Activated B cell treated with CpG ODN at 0.5 μM for 24 hours (primary cell): ENCODE measurements at regions not wholly inside any gene's neighbourhood (a gene's known extent, or its start where the extent isn't known, plus 50 kb on each side); places are given as distances from the start of the nearest gene placed in this dataset.

Experiments
- ATAC-seq: fragments of 200-7000 bp; cut with Tn5 transposase; one replicate; pipeline ENCODE4 v1.10.0; 2021; ENCODE audit warnings: low read depth, mild to moderate bottlenecking, moderate library complexity
- CTCF ChIA-PET: fragments of 350-600 bp; sonication (Branson Sonifier 250); formaldehyde crosslinking; loops from one replicate; lab custom pipeline; 2021; ENCODE audit warnings: antibody characterized with exemption; lab: Charles Lee
- POLR2A ChIA-PET: fragments of 350-600 bp; sonication (Branson Sonifier 250); formaldehyde crosslinking; loops from one replicate; lab custom pipeline; 2021; ENCODE audit warnings: antibody characterized with exemption; lab: Charles Lee
- DNase-seq: peaks from one replicate; pipeline ENCODE4 v3.0.0; 2022
- H3K27ac Mint-ChIP-seq: one replicate; pipeline ENCODE4 v1.8.0; 2020; ENCODE audit warnings: mixed read lengths
- H3K27me3 Mint-ChIP-seq: one replicate; pipeline ENCODE4 v1.8.0; 2021; ENCODE audit warnings: mixed read lengths
- H3K36me3 Mint-ChIP-seq: one replicate; pipeline ENCODE4 v1.8.0; 2021; ENCODE audit warnings: low read depth, mixed read lengths
- H3K4me1 Mint-ChIP-seq: one replicate; pipeline ENCODE4 v1.8.0; 2021; ENCODE audit warnings: mixed read lengths
- H3K4me3 Mint-ChIP-seq: one replicate; pipeline ENCODE4 v1.8.0; 2020; ENCODE audit warnings: mild to moderate bottlenecking, mixed read lengths
- H3K9me3 Mint-ChIP-seq: one replicate; pipeline ENCODE4 v1.8.0; 2020; ENCODE audit warnings: mixed read lengths
- CTCF ChIP-seq: fragments of 200-600 bp; IDR thresholded peaks from one replicate; pipeline ENCODE4 v1.8.0; 2022; ENCODE audit warnings: antibody characterized with exemption, mild to moderate bottlenecking
- intact Hi-C: fragments of 100-400 bp; cut with micrococcal nuclease; formaldehyde crosslinking; loops from one replicate; pipeline ENCODE4 v1.15.1; 2024

DNA sequence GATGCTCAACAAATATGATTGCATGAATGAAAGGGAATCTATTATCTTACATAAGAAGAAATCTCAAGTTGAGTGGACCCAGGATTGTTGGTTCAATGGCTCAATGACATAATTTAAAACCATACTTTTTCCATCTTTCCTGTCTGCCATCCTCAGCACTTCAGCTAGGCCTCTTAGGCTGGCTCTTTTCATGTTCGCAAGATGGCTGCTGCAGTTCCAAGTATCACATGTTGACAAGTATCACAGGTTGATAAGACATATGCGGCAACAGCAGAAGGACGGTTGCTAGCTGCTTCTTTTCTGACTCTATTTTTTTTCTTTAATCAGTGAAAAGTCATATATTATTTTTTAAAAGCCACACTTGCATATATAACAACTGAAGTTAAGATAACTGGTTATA, 79.0 kb upstream of the CDK6 start:
- Mint-ChIP-seq H3K36me3 (no peaks in the 10 kb centered on the region), H3K27me3 (no peaks in the 10 kb centered on the region), H3K4me3 (no peak overlapping the region), H3K4me1 (no peaks in the 10 kb centered on the region), H3K27ac (no peak overlapping the region), H3K9me3 (no peaks in the 10 kb centered on the region)
- intact Hi-C loops = no loop called here
- TF ChIP-seq CTCF = no peak
- CTCF ChIA-PET = no interaction called here
- DNase-seq = no peak
- ATAC-seq = no peak
- POLR2A ChIA-PET = interaction anchor here (0.7 kb wide), 1 partner anchor 92 kb away, joined by 3 read pairs; no protein-coding TSS in a partner anchor

DNA sequence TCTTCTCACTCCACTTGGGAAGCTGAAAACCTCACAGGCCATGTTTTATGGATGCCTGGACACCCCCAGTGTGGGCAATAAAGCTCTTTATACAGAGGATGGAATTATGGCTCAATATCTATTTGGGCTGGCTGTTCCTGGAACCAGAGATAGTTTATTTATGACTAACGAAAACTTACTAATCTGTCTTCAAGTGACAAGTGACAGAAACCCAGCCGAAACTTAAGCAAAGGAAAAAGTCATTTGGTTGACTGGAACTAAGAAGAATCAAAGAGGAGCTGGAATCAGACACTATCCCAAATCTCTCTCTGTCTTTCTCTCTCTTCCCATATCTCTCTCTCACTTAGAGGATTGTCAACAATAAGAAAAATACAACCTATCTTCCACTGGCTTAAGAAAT, 78.3 kb upstream of the CDK6 start:
- Mint-ChIP-seq H3K27ac (no peak overlapping the region), H3K27me3 (no peaks in the 10 kb centered on the region), H3K4me3 (no peak overlapping the region), H3K9me3 (no peaks in the 10 kb centered on the region), H3K4me1 (no peaks in the 10 kb centered on the region), H3K36me3 (no peaks in the 10 kb centered on the region)
- ATAC-seq (no peak), DNase-seq (no peak)
- POLR2A ChIA-PET = no interaction called here
- intact Hi-C loops = no loop called here
- TF ChIP-seq CTCF = no peak
- CTCF ChIA-PET = no interaction called here

GRCh38 chr7:92913849-92914248, 77.5 kb upstream of the CDK6 start:
- no peaks in the 10 kb centered on the region for H3K4me1 Mint-ChIP-seq
- no peak for DNase-seq
- H3K9me3 Mint-ChIP-seq = no peaks in the 10 kb centered on the region

DNA sequence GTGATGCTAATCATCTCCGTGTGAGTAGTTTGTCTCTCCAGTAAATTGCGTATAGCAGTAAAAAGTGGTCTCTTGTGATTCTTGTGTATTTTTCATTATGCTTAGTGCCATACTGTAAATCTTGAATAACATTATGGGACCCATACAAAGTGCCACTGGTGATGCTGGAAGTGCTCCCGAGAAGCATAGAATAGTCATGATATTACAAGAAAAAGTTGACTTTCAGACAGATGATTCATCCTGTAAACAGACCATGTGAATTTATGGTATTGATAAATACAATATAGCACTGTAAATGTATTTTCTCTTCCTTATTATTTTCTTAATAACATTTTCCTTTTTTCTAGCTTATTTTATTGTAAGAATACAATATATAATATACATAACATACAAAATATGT, 74.6 kb upstream of the CDK6 start:
- no peak overlapping the region for H3K4me3 Mint-ChIP-seq
- H3K9me3 Mint-ChIP-seq = no peaks in the 10 kb centered on the region
- no peak overlapping the region for H3K27ac Mint-ChIP-seq
- CTCF ChIA-PET = no interaction called here
- H3K4me1 Mint-ChIP-seq = no peaks in the 10 kb centered on the region
- intact Hi-C loops = no loop called here
- H3K36me3 Mint-ChIP-seq = no peaks in the 10 kb centered on the region
- no peaks in the 10 kb centered on the region for H3K27me3 Mint-ChIP-seq
- no peak for TF ChIP-seq CTCF
- DNase-seq (no peak), ATAC-seq (no peak)
- POLR2A ChIA-PET = no interaction called here

More at GRCh38 chr7:92913849-92914248, 77.5 kb upstream of the CDK6 start:
- Mint-ChIP-seq H3K4me3 (no peak overlapping the region), H3K36me3 (no peaks in the 10 kb centered on the region), H3K27me3 (no peaks in the 10 kb centered on the region), H3K27ac (no peak overlapping the region)
- ATAC-seq = no peak
- TF ChIP-seq CTCF = no peak
- intact Hi-C loops = no loop called here
- CTCF ChIA-PET = no interaction called here
- POLR2A ChIA-PET = no interaction called here

DNA sequence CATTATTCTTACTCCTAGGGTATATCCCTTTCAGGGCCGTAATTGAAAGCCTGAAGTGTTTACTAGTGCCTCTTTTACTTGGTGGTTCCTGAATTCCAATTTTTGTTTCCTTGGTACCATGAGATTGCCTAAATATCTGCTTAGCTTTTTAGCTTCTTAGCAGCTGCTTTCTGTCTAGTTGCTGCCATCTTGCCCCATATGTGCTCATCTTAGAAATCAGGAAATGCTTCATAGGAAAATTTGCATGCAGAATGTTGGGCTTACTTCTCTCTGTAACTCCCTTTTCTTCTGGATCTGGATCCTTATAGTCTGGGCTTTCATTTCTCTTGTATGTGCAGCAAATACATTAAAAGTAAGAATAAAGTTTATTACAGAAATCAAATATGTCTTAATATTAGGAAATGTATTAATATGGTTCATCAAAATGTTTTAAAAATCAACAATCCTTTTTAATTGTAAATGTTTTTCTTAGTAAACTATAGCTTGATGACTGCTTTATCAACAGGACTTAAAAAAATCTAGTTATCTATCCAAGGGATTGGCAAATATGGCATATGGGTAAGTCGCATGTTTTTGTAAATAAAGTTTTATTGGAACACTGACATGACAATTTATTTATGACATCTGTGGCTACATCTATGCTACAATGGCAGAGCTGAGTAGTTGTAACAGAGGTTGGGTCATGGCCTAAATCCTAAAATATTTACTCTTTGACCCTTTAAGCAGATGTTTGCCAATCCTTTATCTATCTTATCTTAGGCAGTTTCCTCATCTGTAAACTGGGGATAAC, 73.5 kb upstream of the CDK6 start:
- Mint-ChIP-seq H3K27me3 (no peaks in the 10 kb centered on the region), H3K4me3 (no peak overlapping the region), H3K4me1 (peaks cover 2% of the 10 kb centered on the region), H3K9me3 (no peaks in the 10 kb centered on the region), H3K27ac (no peak overlapping the region), H3K36me3 (no peaks in the 10 kb centered on the region)
- intact Hi-C loops = no loop called here
- CTCF ChIA-PET = no interaction called here
- ATAC-seq = no peak
- TF ChIP-seq CTCF = no peak
- POLR2A ChIA-PET = no interaction called here
- no peak for DNase-seq
